GM12878 (cell line): ENCODE measurements at regions not wholly inside any gene's neighbourhood (a gene's known extent, or its start where the extent isn't known, plus 50 kb on each side); places are given as distances from the start of the nearest gene placed in this dataset.
A peak's percentile ranks its signal among the peaks of the same experiment; 100 is the strongest.

ENCODE experiments used
- BHLHE40 ChIP-seq, 2 experiments: fragments of 450-650 bp in 1 of 2; IDR thresholded peaks; 2 replicates each; pipeline ENCODE4 v1.6.1; 2011 to 2017; ENCODE audit warnings: low read depth in 2 of 2, borderline replicate concordance in 1 of 2, improper control_type of control experiment in 1 of 2, low read length in 1 of 2, mild to moderate bottlenecking in 1 of 2
- GABPA ChIP-seq: IDR thresholded peaks from 2 replicates; pipeline ENCODE4 v1.6.1; 2014; ENCODE audit warnings: antibody characterized with exemption, low read depth, mild to moderate bottlenecking, inconsistent platforms
- MXI1 ChIP-seq: fragments of 150-350 bp; IDR thresholded peaks from 2 replicates; pipeline ENCODE4 v1.6.1; 2011; ENCODE audit warnings: low read depth, mild to moderate bottlenecking, inconsistent platforms, low read length, improper control_type of control experiment
- NKRF ChIP-seq: fragments of 450-650 bp; conservative IDR thresholded peaks from 2 replicates; pipeline ENCODE4 v1.6.1; 2017; ENCODE audit warnings: mild to moderate bottlenecking, moderate library complexity
- RELB ChIP-seq: fragments of 450-650 bp; IDR thresholded peaks from 2 replicates; pipeline ENCODE4 v1.6.1; 2017; ENCODE audit warnings: low read depth, mild to moderate bottlenecking, moderate library complexity
- SUZ12 ChIP-seq: fragments of 200-600 bp; sonication (generic); IDR thresholded peaks from one replicate; pipeline ENCODE4 v1.6.1; 2018; ENCODE audit warnings: antibody characterized with exemption, mild to moderate bottlenecking; ENCODE audit not compliant: unreplicated experiment
- ZNF207 ChIP-seq: fragments of 450-650 bp; IDR thresholded peaks from 2 replicates; pipeline ENCODE4 v1.6.1; 2014; ENCODE audit warnings: antibody characterized with exemption, mild to moderate bottlenecking, borderline replicate concordance

DNA sequence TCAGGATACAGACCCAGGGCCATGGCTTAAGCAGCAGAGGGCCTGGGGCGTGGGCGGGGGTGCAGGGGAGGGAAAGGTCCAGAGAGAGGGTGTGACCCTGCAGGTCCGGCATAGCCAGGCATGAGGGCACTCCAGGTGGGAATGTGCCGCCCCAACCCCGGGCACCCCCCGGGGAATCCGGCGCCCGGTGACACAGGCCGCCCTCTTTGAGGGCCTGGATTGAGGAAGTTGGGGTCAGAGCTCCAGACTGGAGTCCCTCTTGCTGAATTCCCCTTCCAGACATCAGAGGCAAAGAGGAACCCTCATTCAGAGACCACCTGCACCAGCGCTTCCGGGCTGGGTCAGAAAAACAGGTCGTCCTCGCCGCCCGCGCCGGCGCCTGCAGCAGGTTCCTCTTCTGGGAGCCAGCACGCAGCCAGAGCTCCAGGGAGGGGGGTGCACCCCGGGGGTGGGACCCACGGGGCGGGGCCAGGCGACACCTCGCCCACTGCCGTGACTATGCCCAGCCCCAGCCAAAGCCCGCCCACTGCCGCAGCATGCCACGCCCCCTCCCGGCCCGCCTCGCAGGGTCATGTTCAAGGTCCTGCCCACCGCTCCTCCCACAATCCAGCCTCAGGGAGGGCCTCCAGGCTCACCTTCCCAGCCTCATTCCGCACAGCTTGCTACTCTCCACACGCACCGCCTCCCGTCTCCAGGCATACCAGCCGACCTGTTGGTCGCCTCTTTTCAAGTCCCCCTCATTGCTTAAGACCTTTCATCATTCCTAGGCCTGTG is 98.3 kb upstream of the ID2 start (continued):
- TF ChIP-seq MXI1: 0 out of 2 replicates have a peak, but pooled peaks have one; percentile 32
- peak; percentile 11 to 65; a peak in 3 of 4 replicates for TF ChIP-seq BHLHE40 (IDR thresholded peaks at IDR 0.05; ENCODE audit: borderline replicate concordance in 1 of 2, low read depth in 2 of 2, low read length in 1 of 2)
- 0 out of 2 replicates have a peak, but pooled peaks have one; percentile 56 for TF ChIP-seq ZNF207
- TF ChIP-seq NKRF: no peak
- peak; percentile 34; the same call in 1 of the 2 replicates for TF ChIP-seq GABPA
- peak; percentile 61; the same call in 1 of the 2 replicates for TF ChIP-seq RELB
- no peak for TF ChIP-seq SUZ12
